ENCODE measurements at regions not wholly inside any gene's neighbourhood (a gene's known extent, or its start where the extent isn't known, plus 50 kb on each side); places are given as distances from the start of the nearest gene placed in this dataset.

DNA sequence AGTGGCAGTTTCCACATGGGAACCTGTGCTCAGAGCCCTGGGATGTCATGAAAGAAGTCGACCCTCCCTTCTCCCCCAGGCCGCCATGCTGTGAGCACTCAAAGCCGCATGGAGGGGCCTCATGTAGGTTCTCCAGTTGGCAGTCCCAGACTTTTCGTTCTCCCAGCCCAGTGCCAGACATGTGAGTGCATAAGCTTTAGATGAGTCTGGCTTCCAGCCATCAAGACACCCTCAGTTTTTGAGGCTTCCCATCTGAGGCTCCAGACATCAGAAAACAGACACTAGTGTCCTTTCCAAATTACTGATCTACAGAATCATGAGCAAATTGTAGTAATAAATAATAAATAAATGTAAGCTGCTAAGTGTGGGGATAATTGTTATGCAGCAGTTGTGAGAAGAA, 136.5 kb upstream of the AGBL1 start:
- no peak for DNase-seq

DNA sequence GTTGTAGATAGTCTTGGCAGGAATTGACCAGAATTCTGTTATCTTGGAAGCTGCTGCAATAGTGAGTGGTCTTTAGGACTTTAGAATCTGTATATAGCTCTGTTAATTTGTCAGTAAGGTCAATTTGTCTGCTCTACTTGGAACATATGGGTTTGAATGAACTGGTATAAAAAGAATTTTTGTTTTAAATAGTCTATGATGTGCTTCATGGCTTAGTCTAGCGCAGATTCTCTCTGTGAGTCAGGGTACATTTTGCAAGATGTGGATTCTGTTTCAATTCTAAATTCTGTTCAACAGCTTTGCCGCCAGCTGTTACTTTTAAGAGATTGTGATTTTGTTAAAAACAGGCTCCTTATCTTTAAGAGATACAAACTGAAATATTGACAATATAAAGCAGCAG, 135.9 kb upstream of the AGBL1 start:
- no peak for DNase-seq

GRCh38 chr15:85947021-85947420, 132.7 kb upstream of the AGBL1 start:
- no peak for DNase-seq

DNA sequence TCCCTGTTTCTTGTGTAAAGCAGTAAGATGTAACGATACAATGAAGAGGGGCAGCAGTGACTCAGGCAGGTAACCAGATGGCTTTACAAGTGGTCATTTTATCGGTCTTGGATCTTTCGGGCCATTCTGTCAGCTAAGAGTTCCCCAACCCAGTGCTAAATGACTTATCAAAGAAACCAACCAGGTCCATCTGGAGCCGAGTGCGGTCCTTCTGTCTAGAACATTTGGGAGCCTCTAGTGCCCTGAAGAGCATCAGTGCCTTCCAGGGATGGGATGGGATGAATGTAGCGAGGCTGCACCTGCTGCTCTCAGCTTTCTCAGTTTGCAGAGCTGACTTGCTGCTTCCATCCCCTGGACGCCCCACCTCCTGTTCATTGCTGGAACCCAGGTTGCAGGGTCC, 131.7 kb upstream of the AGBL1 start:
- DNase-seq = no peak

DNA sequence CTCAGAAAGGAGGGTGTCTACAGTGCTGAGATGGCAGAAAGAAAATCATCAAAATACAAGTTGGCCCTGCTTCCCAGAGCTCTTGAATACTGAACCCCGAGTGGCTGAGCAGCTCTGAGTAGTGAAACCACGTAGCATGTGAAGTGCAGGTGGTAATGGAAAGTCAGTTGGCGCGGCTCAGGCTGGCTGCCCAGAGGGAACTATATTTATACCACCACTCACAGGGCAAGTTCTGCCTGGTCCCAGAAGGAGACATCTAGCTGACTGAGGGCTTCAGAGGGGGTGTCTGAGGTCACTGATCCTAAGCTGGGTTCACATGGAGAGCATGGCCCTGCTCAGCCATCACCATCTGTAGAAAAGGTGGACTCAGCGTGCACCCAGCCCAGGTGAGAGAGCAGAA, 129.6 kb upstream of the AGBL1 start:
- DNase-seq = no peak

DNA sequence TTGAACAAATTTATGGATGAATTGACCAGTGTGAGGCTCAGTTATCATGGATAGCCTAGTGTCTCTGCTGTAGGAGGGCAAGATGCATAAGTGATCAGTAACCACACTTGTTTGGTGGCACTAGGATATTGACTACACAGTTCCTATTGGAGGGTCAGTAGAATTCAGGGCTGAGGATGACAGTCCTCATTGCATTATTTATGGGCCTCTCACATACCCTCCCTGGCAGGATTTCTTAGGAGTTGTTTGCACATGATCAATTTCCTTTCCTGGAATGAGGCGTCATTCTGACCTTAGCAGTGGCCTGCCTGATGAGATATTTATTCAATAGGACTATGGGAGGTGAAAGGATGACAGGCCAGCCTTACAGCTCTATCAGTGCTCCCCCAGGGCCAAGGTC, 125.1 kb upstream of the AGBL1 start:
- no peak for DNase-seq

- no peak for DNase-seq
Observed at GRCh38 chr15:85955501-85956391, 123.9 kb upstream of the AGBL1 start.

DNA sequence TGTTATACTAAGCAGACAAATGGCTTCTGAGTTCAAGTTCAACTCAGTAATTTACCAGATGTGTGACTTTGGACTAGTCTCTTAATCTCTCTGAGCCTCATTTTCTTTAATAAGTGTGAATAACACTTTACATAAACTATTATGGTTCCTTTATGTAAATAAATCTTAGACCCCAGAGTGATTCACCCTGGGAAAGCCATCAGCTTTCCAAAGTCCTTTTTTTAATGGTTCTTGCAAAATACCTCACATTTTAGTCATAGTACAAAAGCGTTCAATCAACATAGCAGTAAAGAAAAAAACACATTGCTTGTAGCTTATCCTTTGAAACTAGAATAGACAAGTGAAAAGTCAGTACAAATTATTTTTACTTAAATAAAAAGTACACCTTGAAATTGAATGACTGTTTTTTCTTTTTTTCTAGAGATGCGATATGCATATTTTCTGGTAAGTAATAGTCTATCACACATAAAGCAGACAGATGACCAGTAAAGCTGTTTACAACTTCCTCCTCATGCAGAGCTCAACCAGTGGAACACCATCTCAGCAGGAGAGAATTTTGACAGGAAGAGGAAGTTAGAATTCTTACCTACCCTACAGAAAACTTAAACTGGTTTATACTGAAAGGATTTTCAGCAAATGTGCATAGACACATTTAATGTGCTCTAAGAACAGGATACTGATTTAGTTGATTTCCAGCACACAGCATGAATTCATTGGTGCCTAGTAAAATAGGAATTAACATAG, 123.0 kb upstream of the AGBL1 start:
- DNase-seq = no peak

DNA sequence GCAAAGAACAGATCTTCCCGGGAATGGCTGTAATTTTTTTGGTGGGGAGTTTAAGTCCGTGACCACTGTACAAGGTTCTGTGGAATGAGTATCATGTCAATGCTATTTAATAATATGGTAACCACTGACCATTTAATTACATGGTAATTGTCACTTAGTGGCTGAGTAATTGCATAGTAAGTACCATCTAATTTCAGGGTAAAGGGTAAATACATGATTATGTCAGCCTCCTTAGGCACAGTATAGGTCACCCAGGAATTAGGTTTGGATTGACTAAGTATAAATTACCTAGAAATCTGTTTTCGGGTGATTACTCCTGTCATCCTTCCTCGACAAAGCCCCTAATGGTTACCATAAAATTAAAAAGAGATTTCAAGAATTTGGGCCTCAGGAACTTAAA, 120.1 kb upstream of the AGBL1 start:
- DNase-seq = no peak

DNA sequence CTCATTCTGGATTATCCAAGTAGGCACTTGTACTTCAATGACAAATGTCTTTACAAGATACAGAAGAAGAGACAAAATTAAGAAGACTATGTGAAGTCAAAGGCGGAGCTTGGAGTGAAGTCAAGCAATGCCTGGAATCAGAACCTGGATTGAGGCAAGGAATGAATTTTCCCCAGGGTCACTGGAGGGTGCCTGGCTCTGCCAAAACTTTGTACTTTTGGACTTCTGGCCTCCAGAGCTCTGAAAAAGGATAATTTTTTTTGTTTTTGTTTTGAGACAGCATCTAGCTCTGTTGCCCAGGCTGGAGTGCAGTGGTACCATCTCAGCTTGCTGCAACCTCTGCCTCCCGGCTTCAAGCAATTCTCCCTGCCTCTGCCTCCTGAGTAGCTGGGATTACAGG, 119.3 kb upstream of the AGBL1 start:
- DNase-seq = no peak

- DNase-seq = no peak
Observed at GRCh38 chr15:85961821-85962220, 117.8 kb upstream of the AGBL1 start.

DNA sequence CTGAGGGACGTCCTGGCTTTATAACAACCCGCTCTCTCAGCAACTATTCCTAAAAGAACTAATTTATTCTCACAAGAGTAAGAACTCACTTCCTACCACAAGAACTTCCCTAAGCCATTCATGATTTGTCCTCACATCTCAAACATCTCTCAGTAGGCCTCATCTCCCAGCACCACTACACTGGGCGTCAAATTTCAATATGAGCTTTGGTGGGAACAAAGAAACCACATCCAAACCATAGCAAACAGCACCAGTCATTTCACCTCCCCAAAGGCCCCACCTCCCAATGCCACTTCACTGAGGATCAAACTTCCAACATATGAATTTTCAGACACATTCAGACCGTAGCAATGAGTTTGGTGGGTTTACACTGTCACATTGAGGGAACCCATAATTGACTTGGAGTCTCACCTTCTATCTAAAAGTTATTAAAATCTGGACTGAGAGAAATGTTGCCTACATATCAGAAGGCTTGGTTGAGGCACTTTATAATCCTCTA, 116.4 kb upstream of the AGBL1 start:
- no peak for DNase-seq

GRCh38 chr15:85964471-85964870, 115.2 kb upstream of the AGBL1 start:
- no peak for DNase-seq

DNA sequence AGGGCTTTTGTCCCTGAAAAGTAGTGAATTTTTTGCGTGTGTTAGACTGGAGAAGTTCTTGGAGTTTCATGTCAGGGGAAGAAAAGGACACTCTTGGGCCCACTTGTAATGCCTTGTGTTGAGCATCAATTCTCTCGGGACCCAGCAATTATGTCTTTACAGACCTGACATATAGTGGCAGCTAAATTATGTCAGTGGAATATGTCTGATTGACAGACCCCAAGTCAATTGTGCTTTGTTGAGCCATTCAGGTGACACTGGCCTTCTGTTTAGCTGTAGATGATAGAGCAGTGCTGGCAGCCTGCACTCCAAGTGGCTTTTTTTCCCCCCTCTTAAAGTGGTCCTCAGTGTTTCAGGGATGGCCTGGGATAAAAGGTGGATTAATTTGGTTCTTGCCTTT, 112.1 kb upstream of the AGBL1 start:
- DNase-seq = no peak

GRCh38 chr15:85972805-85973540, 106.7 kb upstream of the AGBL1 start:
- no peak for DNase-seq

DNA sequence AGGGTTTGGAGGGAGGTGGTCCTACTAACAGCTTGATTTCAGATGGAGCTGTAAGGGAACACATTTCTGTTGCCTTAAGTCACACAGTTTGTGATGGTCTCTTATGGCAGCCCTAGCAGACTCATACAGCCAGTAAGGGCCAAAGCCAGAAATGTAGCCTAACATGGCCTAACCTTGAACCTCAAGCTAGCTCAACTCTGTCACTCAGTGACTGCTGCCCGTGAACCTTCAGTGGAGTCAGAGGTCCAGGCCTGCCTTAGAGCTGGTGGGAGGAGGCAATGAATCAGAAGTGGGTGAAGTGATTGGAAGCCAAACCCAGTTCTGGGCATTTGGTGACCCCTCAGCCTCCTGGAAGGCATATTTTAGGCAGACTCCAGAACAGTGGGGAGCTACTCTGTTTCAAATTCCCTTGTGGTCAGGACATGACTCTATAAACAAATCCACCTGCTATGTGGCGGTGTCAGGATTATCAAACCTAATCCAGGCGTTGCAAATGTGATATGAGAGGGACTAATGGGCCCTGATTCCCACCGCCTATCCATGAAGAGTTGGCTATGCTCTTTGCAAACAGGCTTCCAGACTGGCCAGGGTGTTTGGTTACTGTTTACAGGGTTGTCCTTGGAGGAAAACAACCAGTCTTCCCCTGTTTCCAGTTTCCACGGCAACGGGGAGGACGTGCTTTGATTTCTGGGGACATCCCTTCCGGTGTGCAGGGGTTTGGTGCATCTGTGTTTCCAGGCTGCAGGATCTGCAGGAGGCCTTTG, 105.9 kb upstream of the AGBL1 start:
- DNase-seq = no peak

DNA sequence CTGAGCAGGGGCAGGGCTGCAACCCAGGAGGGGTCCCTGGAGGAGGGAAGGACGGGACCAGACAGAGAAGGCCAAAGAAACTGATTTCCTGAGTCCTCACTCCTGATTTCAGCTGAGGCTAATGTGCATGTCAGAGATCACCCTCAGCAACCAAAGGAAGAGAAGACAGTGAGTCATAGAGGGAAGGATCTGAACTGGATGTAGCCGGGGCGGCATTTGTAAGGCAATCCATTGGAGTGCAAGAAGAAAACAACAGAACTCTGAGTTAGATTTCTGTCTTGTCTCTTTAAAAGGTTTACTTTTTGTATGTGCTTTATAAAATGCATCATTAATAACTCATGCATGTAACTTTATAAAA, 105.3 kb upstream of the AGBL1 start:
- DNase-seq = no peak

GRCh38 chr15:85974742-85975141, 104.9 kb upstream of the AGBL1 start:
- no peak for DNase-seq

DNA sequence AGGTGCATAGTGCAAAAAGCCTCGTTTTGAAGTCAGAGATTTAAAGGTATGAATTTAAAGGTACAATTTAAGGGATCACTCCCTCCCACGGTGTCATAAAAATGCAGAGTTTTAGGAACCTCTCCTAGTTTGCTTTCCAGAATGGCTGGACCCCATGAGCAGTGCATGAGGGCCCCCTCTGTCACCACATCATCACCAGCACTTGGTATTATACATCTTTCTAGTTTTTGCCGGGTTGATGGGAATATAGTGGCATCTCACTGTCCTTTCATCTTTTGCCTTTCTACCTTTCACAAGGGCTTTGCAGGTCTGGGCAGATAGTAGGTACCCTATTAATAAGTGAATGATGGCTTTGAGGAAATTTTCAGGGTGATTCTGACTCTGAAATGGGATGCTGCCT, 103.6 kb upstream of the AGBL1 start:
- no peak for DNase-seq

DNA sequence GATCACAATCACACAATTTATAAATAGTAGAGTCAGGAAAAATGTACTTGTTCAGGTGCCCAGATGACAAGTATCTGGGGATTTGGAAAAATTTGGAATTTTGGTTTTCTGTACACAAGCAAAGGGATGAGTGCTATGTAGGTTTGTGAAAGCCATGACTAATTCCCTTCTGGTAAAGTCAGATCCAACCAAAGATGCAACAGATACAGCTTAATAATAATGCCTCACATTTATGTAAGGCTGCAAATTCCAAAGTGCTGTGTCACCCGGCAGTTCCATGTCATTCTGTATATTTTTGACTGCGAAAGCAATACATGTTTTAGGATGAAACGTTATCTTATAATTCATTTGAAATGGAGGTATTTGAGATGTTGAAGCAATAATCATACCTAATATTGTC, 102.7 kb upstream of the AGBL1 start:
- DNase-seq = no peak

- no peak for DNase-seq
Observed at GRCh38 chr15:85977586-85977985, 102.1 kb upstream of the AGBL1 start.

GRCh38 chr15:85979929-85980328, 99.7 kb upstream of the AGBL1 start:
- no peak for DNase-seq

GRCh38 chr15:85980946-85981345, 98.7 kb upstream of the AGBL1 start:
- no peak for DNase-seq
